HFF-Myc (cell line): ENCODE measurements at regions not wholly inside any gene's neighbourhood (a gene's known extent, or its start where the extent isn't known, plus 50 kb on each side); places are given as distances from the start of the nearest gene placed in this dataset.

Experiments
- DNase-seq: peaks from one replicate; pipeline ENCODE4 v3.0.0-alpha.2; 2011; ENCODE audit warnings: low read depth; ENCODE audit errors: extremely low read depth
- H3K4me3 ChIP-seq: replicated peaks from 2 replicates; pipeline ENCODE4 v1.5.1; 2011; ENCODE audit warnings: low read depth, mild to moderate bottlenecking, control low read depth, low read length
- TF ChIP-seq, protein P1 (sequence below): IDR thresholded peaks from 2 replicates; pipeline ENCODE4 v1.5.1; 2012; ENCODE audit warnings: mild to moderate bottlenecking, low read depth, low read length, control low read depth; ENCODE audit errors: missing control alignments

DNA sequence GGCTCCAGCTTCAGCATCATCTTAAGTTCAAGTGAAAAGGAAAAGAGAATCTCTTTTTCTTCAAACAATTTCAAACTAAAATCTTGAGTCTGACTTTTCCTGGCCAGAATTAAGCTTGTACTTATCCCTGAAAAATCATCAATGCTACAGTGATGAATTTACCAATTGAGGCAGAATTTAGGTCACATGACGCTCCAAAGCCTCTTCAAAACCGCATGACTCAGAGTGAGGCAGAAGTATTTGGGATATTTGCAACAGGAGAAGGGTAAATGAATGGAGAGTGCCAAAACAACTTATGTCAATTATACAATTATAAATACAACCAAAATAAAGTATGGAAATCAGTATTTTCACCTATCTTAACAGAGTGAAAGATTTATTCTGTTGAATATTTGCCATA lies 515.5 kb downstream of the COL12A1 start:
- peak; percentile 2 for DNase-seq
- TF ChIP-seq, protein P1, sequence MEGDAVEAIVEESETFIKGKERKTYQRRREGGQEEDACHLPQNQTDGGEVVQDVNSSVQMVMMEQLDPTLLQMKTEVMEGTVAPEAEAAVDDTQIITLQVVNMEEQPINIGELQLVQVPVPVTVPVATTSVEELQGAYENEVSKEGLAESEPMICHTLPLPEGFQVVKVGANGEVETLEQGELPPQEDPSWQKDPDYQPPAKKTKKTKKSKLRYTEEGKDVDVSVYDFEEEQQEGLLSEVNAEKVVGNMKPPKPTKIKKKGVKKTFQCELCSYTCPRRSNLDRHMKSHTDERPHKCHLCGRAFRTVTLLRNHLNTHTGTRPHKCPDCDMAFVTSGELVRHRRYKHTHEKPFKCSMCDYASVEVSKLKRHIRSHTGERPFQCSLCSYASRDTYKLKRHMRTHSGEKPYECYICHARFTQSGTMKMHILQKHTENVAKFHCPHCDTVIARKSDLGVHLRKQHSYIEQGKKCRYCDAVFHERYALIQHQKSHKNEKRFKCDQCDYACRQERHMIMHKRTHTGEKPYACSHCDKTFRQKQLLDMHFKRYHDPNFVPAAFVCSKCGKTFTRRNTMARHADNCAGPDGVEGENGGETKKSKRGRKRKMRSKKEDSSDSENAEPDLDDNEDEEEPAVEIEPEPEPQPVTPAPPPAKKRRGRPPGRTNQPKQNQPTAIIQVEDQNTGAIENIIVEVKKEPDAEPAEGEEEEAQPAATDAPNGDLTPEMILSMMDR: no peak
- H3K4me3 ChIP-seq: no peak overlapping the region

DNA sequence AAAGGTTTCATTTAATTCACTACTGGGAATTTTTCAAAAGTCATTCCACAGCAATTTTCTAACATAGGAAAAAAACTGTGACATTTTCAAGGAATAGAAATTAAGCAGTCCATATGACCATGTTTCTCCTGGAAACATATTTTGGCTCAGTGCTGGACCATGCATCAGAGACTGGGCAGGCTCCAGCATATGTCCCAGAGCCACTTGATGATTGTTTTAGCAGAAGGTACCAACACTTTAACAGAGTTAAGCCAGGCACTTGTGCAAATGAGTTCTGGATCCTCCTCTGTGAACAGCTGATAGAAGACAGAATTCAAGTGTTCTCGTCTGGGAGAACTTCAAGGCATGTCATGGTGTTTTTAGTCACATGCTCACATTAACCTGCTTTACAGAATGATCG lies 516.3 kb downstream of the COL12A1 start:
- no peak for DNase-seq
- no peak overlapping the region for H3K4me3 ChIP-seq
- TF ChIP-seq, protein P1: no peak

DNA sequence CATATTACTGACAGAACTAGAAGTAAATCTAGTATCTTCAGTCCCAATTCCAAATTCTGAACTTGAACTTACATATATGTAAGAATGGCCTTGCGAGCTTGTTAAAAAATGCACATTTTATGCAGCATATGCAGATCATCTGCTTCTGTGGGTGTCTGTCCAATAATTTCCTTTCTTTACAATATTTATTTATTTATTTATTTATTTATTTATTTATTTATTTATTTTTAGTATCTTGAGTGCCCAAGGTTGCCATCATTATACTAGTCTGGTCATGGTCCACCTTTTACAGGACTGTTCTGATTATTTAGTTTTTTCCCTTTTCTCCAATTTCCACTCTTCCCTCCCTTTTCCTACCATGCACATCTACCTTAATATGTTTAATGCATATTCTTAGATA lies 528.4 kb downstream of the COL12A1 start:
- no peak overlapping the region for H3K4me3 ChIP-seq
- TF ChIP-seq, protein P1: no peak
- DNase-seq: no peak

DNA sequence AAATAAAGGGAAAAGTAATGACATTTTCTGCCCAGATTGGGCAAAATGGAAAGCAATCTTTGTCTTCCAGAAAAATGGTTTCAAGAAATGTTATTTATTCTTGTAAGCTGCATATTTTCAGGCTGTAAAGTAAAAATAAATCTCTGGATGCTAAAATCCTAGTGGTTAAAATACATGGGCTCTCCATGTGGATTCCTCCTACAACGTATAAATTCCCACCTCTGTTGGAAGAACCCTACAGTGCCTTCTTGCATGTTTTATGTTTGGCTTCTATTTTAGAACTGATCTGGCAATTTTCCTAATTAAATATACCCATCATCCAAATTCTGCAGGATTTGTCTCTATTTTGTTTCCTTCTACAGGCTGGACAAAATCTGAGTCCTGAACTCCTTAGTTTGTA lies 528.9 kb downstream of the COL12A1 start:
- TF ChIP-seq, protein P1: no peak
- no peak for DNase-seq
- H3K4me3 ChIP-seq: no peak overlapping the region

DNA sequence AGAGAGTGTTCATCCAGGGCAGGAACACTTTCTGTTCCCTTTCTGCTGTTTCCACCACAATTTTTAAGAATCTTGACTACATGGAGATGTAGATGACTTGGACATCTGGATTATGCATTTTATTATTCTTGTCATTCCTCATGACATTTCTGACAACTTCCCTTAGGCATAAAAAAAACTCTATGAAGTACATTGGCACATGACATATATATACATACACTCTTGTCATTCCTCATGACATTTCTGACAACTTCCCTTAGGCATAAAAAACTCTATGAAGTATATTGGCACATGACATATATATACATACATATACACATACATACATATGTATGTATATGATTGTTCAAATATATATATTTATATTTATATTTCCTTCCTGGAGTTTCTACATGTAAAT lies 531.5 kb downstream of the COL12A1 start:
- no peak for DNase-seq
- H3K4me3 ChIP-seq: no peak overlapping the region
- TF ChIP-seq, protein P1: no peak

DNA sequence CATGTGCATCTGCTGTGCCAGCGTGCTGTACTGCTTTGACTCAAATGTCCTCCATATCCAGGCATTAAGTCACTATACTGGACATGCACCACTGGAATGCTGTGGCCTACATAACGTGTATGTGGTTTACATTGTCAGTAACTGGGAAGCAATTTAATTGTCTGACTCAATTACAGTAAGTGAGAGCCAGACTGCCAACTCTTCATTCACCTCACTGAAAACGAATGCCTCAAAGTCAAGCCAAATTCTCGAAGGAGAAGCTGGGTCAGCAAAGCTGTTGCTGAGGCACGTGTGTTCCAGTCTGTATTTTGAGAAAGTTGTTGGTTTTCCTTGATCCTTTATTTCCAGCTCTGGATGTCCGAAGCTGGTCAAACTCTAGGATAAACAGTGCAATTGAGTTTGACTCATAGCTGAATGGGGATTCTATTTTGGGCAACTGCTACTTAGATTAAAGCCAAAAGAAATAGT lies 534.3 kb downstream of the COL12A1 start:
- DNase-seq: peak; percentile 72
- no peak overlapping the region for H3K4me3 ChIP-seq
- TF ChIP-seq, protein P1: no peak

DNA sequence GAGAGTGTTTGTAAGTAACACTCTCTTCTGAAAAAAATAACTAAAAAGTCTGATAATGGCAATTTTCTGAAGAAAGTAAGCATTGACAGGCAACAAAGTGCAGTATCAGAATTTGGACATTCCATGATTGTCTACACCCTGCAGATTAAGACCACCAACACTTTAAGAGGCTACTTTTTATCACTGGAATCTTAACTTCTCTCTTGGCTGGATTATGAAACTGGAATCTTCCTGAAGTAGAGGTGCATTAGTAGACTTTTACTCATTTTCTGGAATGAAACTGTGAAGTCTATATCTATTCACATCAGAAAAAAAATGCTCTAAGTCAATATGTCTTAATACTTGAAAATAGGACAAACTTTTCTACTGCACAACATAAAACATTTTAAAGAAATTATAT lies 547.5 kb downstream of the COL12A1 start:
- no peak for DNase-seq
- H3K4me3 ChIP-seq: no peak overlapping the region
- TF ChIP-seq, protein P1: no peak
